ENCODE measurements at regions not wholly inside any gene's neighbourhood (a gene's known extent, or its start where the extent isn't known, plus 50 kb on each side); places are given as distances from the start of the nearest gene placed in this dataset.

- no peaks in the 10 kb centered on the region for H3K36me3 ChIP-seq (ENCODE audit: insufficient read depth, low read length, poor library complexity, severe bottlenecking)
- no peak for DNase-seq (ENCODE audit: low spot score)
- no peaks in the 10 kb centered on the region for H3K9me3 ChIP-seq (ENCODE audit: low read depth, low read length, poor library complexity, severe bottlenecking)
- POLR2A ChIA-PET (ENCODE audit: low non-redundant PET), result no interaction called here
- H3K4me1 ChIP-seq (ENCODE audit: insufficient read depth, low read length, poor library complexity, severe bottlenecking), result no peaks in the 10 kb centered on the region
- no TSS peak for BruUV-seq (replicated peaks)
- no peaks in the 10 kb centered on the region for H3K27me3 ChIP-seq (replicated peaks; ENCODE audit: insufficient read depth, low read depth, low read length, poor library complexity)
- H3K27ac ChIP-seq (ENCODE audit: low read depth, low read length, poor library complexity, severe bottlenecking), result no peak overlapping the region
- CTCF ChIA-PET, result no interaction called here
- no peak overlapping the region for H3K4me3 ChIP-seq (ENCODE audit: low read depth, low read length, poor library complexity, severe bottlenecking)
- TF ChIP-seq, protein P1, sequence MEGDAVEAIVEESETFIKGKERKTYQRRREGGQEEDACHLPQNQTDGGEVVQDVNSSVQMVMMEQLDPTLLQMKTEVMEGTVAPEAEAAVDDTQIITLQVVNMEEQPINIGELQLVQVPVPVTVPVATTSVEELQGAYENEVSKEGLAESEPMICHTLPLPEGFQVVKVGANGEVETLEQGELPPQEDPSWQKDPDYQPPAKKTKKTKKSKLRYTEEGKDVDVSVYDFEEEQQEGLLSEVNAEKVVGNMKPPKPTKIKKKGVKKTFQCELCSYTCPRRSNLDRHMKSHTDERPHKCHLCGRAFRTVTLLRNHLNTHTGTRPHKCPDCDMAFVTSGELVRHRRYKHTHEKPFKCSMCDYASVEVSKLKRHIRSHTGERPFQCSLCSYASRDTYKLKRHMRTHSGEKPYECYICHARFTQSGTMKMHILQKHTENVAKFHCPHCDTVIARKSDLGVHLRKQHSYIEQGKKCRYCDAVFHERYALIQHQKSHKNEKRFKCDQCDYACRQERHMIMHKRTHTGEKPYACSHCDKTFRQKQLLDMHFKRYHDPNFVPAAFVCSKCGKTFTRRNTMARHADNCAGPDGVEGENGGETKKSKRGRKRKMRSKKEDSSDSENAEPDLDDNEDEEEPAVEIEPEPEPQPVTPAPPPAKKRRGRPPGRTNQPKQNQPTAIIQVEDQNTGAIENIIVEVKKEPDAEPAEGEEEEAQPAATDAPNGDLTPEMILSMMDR (conservative IDR thresholded peaks at IDR 0.05; ENCODE audit: low read depth, low read length), result no peak
- TF ChIP-seq EZH2 (IDR thresholded peaks at IDR 0.05; ENCODE audit: borderline replicate concordance, low read depth, low read length, poor library complexity, severe bottlenecking), result no peak
- intact Hi-C loops (cut with micrococcal nuclease; ENCODE audit: unreplicated experiment), result loop anchor here (10.0 kb wide), 1 partner anchor 59 kb away; no protein-coding TSS in a partner anchor
These were observed 83.9 kb upstream of the SYNDIG1 start for GRCh38 chr20:24385547-24385946.

DNA sequence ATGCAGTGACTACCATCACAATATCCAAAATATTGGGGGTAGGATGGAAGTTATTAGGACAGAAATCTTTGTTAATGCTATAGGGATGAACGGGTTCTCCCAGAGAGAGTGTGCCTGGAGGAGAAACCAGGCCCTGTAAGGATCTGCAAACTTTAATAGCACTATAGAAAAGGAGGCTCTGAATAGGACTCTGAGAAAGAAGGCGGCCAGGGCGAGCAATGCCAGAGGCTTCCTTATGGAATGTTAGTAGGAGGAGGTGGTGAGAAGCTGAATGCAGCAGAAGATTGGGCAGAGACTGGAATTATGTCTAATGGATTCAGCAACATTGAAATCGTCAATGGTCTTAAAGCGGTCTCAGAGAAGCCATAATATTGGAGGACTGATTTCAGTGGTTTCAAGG, 84.6 kb upstream of the SYNDIG1 start:
- BruUV-seq (replicated peaks), result no TSS peak
- H3K4me1 ChIP-seq (ENCODE audit: insufficient read depth, low read length, poor library complexity, severe bottlenecking), result no peaks in the 10 kb centered on the region
- H3K27me3 ChIP-seq (replicated peaks; ENCODE audit: insufficient read depth, low read depth, low read length, poor library complexity), result no peaks in the 10 kb centered on the region
- H3K27ac ChIP-seq (ENCODE audit: low read depth, low read length, poor library complexity, severe bottlenecking), result no peak overlapping the region
- intact Hi-C loops (cut with micrococcal nuclease; ENCODE audit: unreplicated experiment), result loop anchor here (10.0 kb wide), 1 partner anchor 60 kb away; no protein-coding TSS in a partner anchor
- no peak overlapping the region for H3K4me3 ChIP-seq (ENCODE audit: low read depth, low read length, poor library complexity, severe bottlenecking)
- TF ChIP-seq, protein P1 (conservative IDR thresholded peaks at IDR 0.05; ENCODE audit: low read depth, low read length), result no peak
- no peak for TF ChIP-seq EZH2 (IDR thresholded peaks at IDR 0.05; ENCODE audit: borderline replicate concordance, low read depth, low read length, poor library complexity, severe bottlenecking)
- ChIA-PET CTCF (no interaction called here), POLR2A (ENCODE audit: low non-redundant PET) (no interaction called here)
- no peak for DNase-seq (ENCODE audit: low spot score)
- H3K9me3 ChIP-seq (ENCODE audit: low read depth, low read length, poor library complexity, severe bottlenecking), result no peaks in the 10 kb centered on the region
- no peaks in the 10 kb centered on the region for H3K36me3 ChIP-seq (ENCODE audit: insufficient read depth, low read length, poor library complexity, severe bottlenecking)

DNA sequence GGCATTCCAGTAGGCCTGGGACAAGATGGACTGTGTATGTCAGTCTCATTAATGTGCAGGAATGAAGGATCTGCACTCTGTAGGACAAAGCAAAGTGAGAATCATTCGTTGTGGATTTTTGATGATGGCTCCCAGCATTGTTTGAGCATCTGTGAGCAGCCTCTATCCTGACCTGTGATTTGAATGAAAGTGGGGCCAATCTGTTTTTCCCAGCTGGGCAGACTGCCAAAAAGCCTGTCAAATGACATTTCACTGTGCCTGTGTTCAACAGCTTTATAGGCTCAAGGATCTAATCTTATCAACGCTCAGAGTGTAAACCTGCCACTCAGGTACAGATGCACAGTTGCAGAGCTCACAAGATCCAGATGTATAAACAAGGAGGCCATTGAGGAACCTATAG, 86.7 kb upstream of the SYNDIG1 start:
- Histone ChIP-seq H3K4me1 (ENCODE audit: insufficient read depth, low read length, poor library complexity, severe bottlenecking) (no peaks in the 10 kb centered on the region), H3K27me3 (replicated peaks; ENCODE audit: insufficient read depth, low read depth, low read length, poor library complexity) (no peaks in the 10 kb centered on the region), H3K4me3 (ENCODE audit: low read depth, low read length, poor library complexity, severe bottlenecking) (no peak overlapping the region), H3K9me3 (ENCODE audit: low read depth, low read length, poor library complexity, severe bottlenecking) (no peaks in the 10 kb centered on the region), H3K27ac (ENCODE audit: low read depth, low read length, poor library complexity, severe bottlenecking) (no peak overlapping the region), H3K36me3 (ENCODE audit: insufficient read depth, low read length, poor library complexity, severe bottlenecking) (no peaks in the 10 kb centered on the region)
- ChIA-PET POLR2A (ENCODE audit: low non-redundant PET) (no interaction called here), CTCF (no interaction called here)
- intact Hi-C loops (cut with micrococcal nuclease; ENCODE audit: unreplicated experiment), result loop anchor here (10.0 kb wide), 1 partner anchor 62 kb away; no protein-coding TSS in a partner anchor
- TF ChIP-seq, protein P1 (conservative IDR thresholded peaks at IDR 0.05; ENCODE audit: low read depth, low read length), result no peak
- TF ChIP-seq EZH2 (IDR thresholded peaks at IDR 0.05; ENCODE audit: borderline replicate concordance, low read depth, low read length, poor library complexity, severe bottlenecking), result no peak
- peak; percentile 33 for DNase-seq (ENCODE audit: low spot score)
- BruUV-seq (replicated peaks), result no TSS peak

All from A673 (cell line).